H1 (cell line): ENCODE measurements at regions not wholly inside any gene's neighbourhood (a gene's known extent, or its start where the extent isn't known, plus 50 kb on each side); places are given as distances from the start of the nearest gene placed in this dataset.
A peak's percentile ranks its signal among the peaks of the same experiment; 100 is the strongest.

Source experiments
- CTCF ChIA-PET: fragments of 300-600 bp; sonication (Branson Sonifier 250); formaldehyde crosslinking; loops from one replicate; lab custom pipeline; 2021; ENCODE audit not compliant: partially characterized antibody; lab: Charles Lee
- POLR2A ChIA-PET: fragments of 300-600 bp; sonication (Branson Sonifier 250); formaldehyde crosslinking; loops from one replicate; lab custom pipeline; 2021; ENCODE audit warnings: inconsistent platforms; ENCODE audit not compliant: partially characterized antibody; lab: Charles Lee
- DNase-seq, 2 experiments: peaks; one replicate each; pipeline versions ENCODE4 v3.0.0 to v3.0.0-alpha.2; 2010 to 2022; ENCODE audit warnings: low spot score in 2 of 2, low read depth in 1 of 2, mixed read lengths in 1 of 2
- FAIRE-seq: peaks from 2 replicates; lab custom pipeline; 2011; peaks lifted over from hg19 to GRCh38; lab: Jason Lieb, UNC
- H2AFZ ChIP-seq: 2 replicates; pipeline ENCODE4 v1.8.1; 2012; ENCODE audit warnings: low read length, inconsistent platforms
- H2AK5ac ChIP-seq: 2 replicates; pipeline ENCODE4 v1.6.1; 2013; ENCODE audit warnings: low read depth, low read length
- H2BK120ac ChIP-seq: replicated peaks from 2 replicates; pipeline ENCODE3; 2013; ENCODE audit warnings: low read depth, low read length, inconsistent platforms
- H2BK12ac ChIP-seq: 2 replicates; pipeline ENCODE4 v1.6.1; 2013; ENCODE audit warnings: low read depth, low read length
- H2BK15ac ChIP-seq: 2 replicates; pipeline ENCODE4 v1.6.1; 2013; ENCODE audit warnings: low read length
- H2BK20ac ChIP-seq: 2 replicates; pipeline ENCODE4 v1.6.1; 2013; ENCODE audit warnings: low read length
- H2BK5ac ChIP-seq: 2 replicates; pipeline ENCODE4 v1.6.1; 2013; ENCODE audit warnings: low read depth, low read length
- H3K14ac ChIP-seq: 2 replicates; pipeline ENCODE4 v1.6.1; 2013; ENCODE audit warnings: inconsistent platforms; ENCODE audit not compliant: insufficient read length
- H3K18ac ChIP-seq: 2 replicates; pipeline ENCODE4 v1.6.1; 2013; ENCODE audit warnings: low read length; ENCODE audit errors: extremely low read depth
- H3K23ac ChIP-seq: 2 replicates; pipeline ENCODE4 v1.6.1; 2013; ENCODE audit warnings: inconsistent platforms; ENCODE audit not compliant: insufficient read length
- H3K23me2 ChIP-seq: 2 replicates; pipeline ENCODE4 v1.6.1; 2013; ENCODE audit warnings: low read depth, low read length
- H3K27ac ChIP-seq: 2 replicates; pipeline ENCODE4 v1.6.1; 2011; ENCODE audit warnings: low read depth, low read length, inconsistent platforms
- H3K27me3 ChIP-seq, 4 experiments: replicated peaks in 1 of 4; 1 replicate in 1 of 4; 2 replicates in 3 of 4; pipeline versions ENCODE4 v1.6.1 to v1.8.1; 2011 to 2013; ENCODE audit warnings: low read length in 3 of 4, mild to moderate bottlenecking in 3 of 4, inconsistent platforms in 2 of 4, mixed read lengths in 2 of 4, moderate library complexity in 1 of 4; ENCODE audit not compliant: control insufficient read depth in 3 of 4, insufficient read depth in 3 of 4; ENCODE audit errors: extremely low read depth in 1 of 4
- H3K36me3 ChIP-seq, 4 experiments: 2 replicates each; pipeline versions ENCODE4 v1.6.1 to v1.8.1; 2011 to 2013; ENCODE audit warnings: mild to moderate bottlenecking in 4 of 4, low read length in 3 of 4, moderate library complexity in 2 of 4, control low read depth in 1 of 4, inconsistent platforms in 1 of 4; ENCODE audit not compliant: insufficient read depth in 4 of 4, control insufficient read depth in 2 of 4
- H3K4ac ChIP-seq: replicated peaks from 2 replicates; pipeline ENCODE3; 2013; ENCODE audit warnings: low read length, low read depth, mixed read lengths, inconsistent platforms; ENCODE audit not compliant: insufficient read length
- H3K4me1 ChIP-seq, 4 experiments: replicated peaks in 1 of 4; 1 replicate in 1 of 4; 2 replicates in 3 of 4; pipeline versions ENCODE4 v1.6.1 to v1.8.1; 2011 to 2013; ENCODE audit warnings: low read length in 3 of 4, inconsistent platforms in 2 of 4, mixed read lengths in 1 of 4; ENCODE audit not compliant: insufficient read depth in 4 of 4, control insufficient read depth in 3 of 4
- H3K4me2 ChIP-seq, 2 experiments: 2 replicates each; pipeline versions ENCODE4 v1.6.1 to v1.8.1; 2011 to 2013; ENCODE audit warnings: low read depth in 2 of 2, low read length in 2 of 2, control low read depth in 1 of 2, inconsistent platforms in 1 of 2, mild to moderate bottlenecking in 1 of 2; ENCODE audit not compliant: insufficient read depth in 1 of 2
- H3K4me3 ChIP-seq, 4 experiments: fragments of 200-600, 300-600 bp in 1 of 4; sonication (generic), shearing (Covaris generic), sonication (Bioruptor Twin) in 1 of 4; 2 replicates each; pipeline versions ENCODE4 v1.5.1 to v1.8.1; 2011 to 2016; ENCODE audit warnings: low read length in 4 of 4, low read depth in 3 of 4, control low read depth in 2 of 4, inconsistent platforms in 2 of 4, mild to moderate bottlenecking in 2 of 4, mixed read lengths in 1 of 4, moderate library complexity in 1 of 4; ENCODE audit not compliant: insufficient read depth in 2 of 4; ENCODE audit errors: extremely low read depth in 1 of 4
- H3K56ac ChIP-seq: replicated peaks from 2 replicates; pipeline ENCODE3; 2013; ENCODE audit warnings: low read depth, mild to moderate bottlenecking, mixed read lengths, low read length, inconsistent platforms; ENCODE audit not compliant: insufficient read length
- H3K79me1 ChIP-seq: 2 replicates; pipeline ENCODE4 v1.6.1; 2013; ENCODE audit warnings: low read depth, low read length, control low read depth
- H3K79me2 ChIP-seq, 2 experiments: 2 replicates each; pipeline versions ENCODE4 v1.6.1 to v1.8.1; 2012 to 2013; ENCODE audit warnings: low read length in 2 of 2, mild to moderate bottlenecking in 2 of 2, inconsistent platforms in 1 of 2; ENCODE audit not compliant: insufficient read depth in 2 of 2, control insufficient read depth in 1 of 2
- H3K9ac ChIP-seq, 4 experiments: replicated peaks in 1 of 4; 1 replicate in 1 of 4; 2 replicates in 3 of 4; pipeline versions ENCODE4 v1.6.1 to v1.8.1; 2011 to 2013; ENCODE audit warnings: low read depth in 3 of 4, low read length in 3 of 4, control low read depth in 2 of 4, mild to moderate bottlenecking in 2 of 4, moderate library complexity in 2 of 4, inconsistent platforms in 1 of 4; ENCODE audit errors: extremely low read depth in 1 of 4
- H3K9me3 ChIP-seq, 2 experiments: 2 replicates each; pipeline versions ENCODE4 v1.6.1 to v1.8.1; 2012 to 2013; ENCODE audit warnings: mild to moderate bottlenecking in 2 of 2, moderate library complexity in 2 of 2, control low read depth in 1 of 2, inconsistent platforms in 1 of 2, low read depth in 1 of 2, low read length in 1 of 2, mixed read lengths in 1 of 2; ENCODE audit not compliant: insufficient read depth in 2 of 2
- H4K20me1 ChIP-seq, 2 experiments: replicated peaks in 1 of 2; 2 replicates each; pipeline versions ENCODE3 to v1.8.1; 2011 to 2013; ENCODE audit warnings: inconsistent platforms in 2 of 2, low read length in 2 of 2, mild to moderate bottlenecking in 1 of 2; ENCODE audit not compliant: insufficient read depth in 2 of 2, control insufficient read depth in 1 of 2
- H4K5ac ChIP-seq: 2 replicates; pipeline ENCODE4 v1.6.1; 2013; ENCODE audit warnings: low read length, low read depth, mixed read lengths, inconsistent platforms; ENCODE audit not compliant: insufficient read length
- H4K8ac ChIP-seq: 2 replicates; pipeline ENCODE4 v1.8.0; 2013; ENCODE audit warnings: mild to moderate bottlenecking, moderate library complexity, low read length, inconsistent platforms; ENCODE audit not compliant: insufficient read depth; ENCODE audit errors: extremely low read depth
- H4K91ac ChIP-seq: replicated peaks from 2 replicates; pipeline ENCODE3; 2013; ENCODE audit warnings: low read length, mixed read lengths, inconsistent platforms; ENCODE audit not compliant: insufficient read length
- ASH2L ChIP-seq: fragments of 200-600, 300-600 bp; sonication (generic); IDR thresholded peaks from one replicate; pipeline ENCODE4 v1.7.1; 2017; ENCODE audit warnings: low read length
- CHD1 ChIP-seq: IDR thresholded peaks from 2 replicates; pipeline ENCODE4 v1.6.1; 2012; ENCODE audit warnings: low read depth, low read length, improper control_type of control experiment
- CTBP2 ChIP-seq: IDR thresholded peaks from 2 replicates; pipeline ENCODE4 v1.7.0; 2011; ENCODE audit warnings: borderline replicate concordance, mild to moderate bottlenecking, moderate library complexity, mixed read lengths, low read length; ENCODE audit not compliant: insufficient read depth, insufficient read length
- GABPA ChIP-seq: IDR thresholded peaks from 2 replicates; pipeline ENCODE4 v1.6.1; 2011; ENCODE audit warnings: mild to moderate bottlenecking, low read length, moderate library complexity, borderline replicate concordance; ENCODE audit not compliant: insufficient read depth
- JUND ChIP-seq: IDR thresholded peaks from 2 replicates; pipeline ENCODE4 v1.6.1; 2011; ENCODE audit warnings: mild to moderate bottlenecking, improper control_type of control experiment, low read length
- NANOG ChIP-seq: IDR thresholded peaks from 2 replicates; pipeline ENCODE4 v1.6.1; 2011; ENCODE audit warnings: low read length, low read depth, mild to moderate bottlenecking, inconsistent platforms; ENCODE audit not compliant: insufficient read depth, poor library complexity, severe bottlenecking
- SIRT6 ChIP-seq: IDR thresholded peaks from one replicate; pipeline ENCODE4 v1.7.1; 2012; ENCODE audit warnings: low read length, inconsistent platforms
- TAF7 ChIP-seq: optimal IDR thresholded peaks from 2 replicates; pipeline ENCODE3; 2011; ENCODE audit warnings: low read depth, mild to moderate bottlenecking, inconsistent platforms, low read length, moderate library complexity, borderline replicate concordance
- WGBS, 2 experiments: shearing (Covaris generic) in 1 of 2; methylation state at CpG; one replicate each; pipeline versions ENCODE4 v1.1.6 to v1.1.7; 2013 to 2015; ENCODE audit warnings: low lambda C conversion rate in 2 of 2, mixed read lengths in 2 of 2, inconsistent platforms in 1 of 2, low coverage in 1 of 2, missing lambda C conversion rate in 1 of 2; ENCODE audit not compliant: insufficient replicate concordance in 2 of 2, insufficient coverage in 1 of 2, insufficient read length in 1 of 2; ENCODE audit errors: extremely low coverage in 1 of 2, missing lambda C conversion rate in 1 of 2; 5-methylcytosine and 5-hydroxymethylcytosine counted together

- Histone ChIP-seq H3K14ac (no peak overlapping the region), H3K79me2 (no peaks in the 10 kb centered on the region), H2BK120ac (no peak overlapping the region), H2BK15ac (no peak overlapping the region; the same call in 1 of the 2 replicates), H3K4me3 (no peak overlapping the region), H2BK12ac (peak overlapping the region; percentile 84; the same call in 1 of the 2 replicates), H3K36me3 (no peaks in the 10 kb centered on the region), H2BK20ac (0 out of 2 replicates have a peak overlapping the region, but pooled peaks have one; percentile 32)
- TF ChIP-seq CTBP2: no peak
- TF ChIP-seq SIRT6: no peak
- TF ChIP-seq CHD1: no peak
- no peak for TF ChIP-seq NANOG
- TF ChIP-seq ASH2L: no peak
- no peak for TF ChIP-seq TAF7
- no peak for TF ChIP-seq JUND
- TF ChIP-seq GABPA: no peak
- TF ChIP-seq, all 59 proteins: peak for 0
- peak overlapping the region; percentile 8; the same call in 1 of the 2 replicates for H2AFZ ChIP-seq
- H4K91ac ChIP-seq: peak overlapping the region; percentile 61
- no peak overlapping the region for H3K23ac ChIP-seq
- H3K56ac ChIP-seq: no peak overlapping the region
- peak in 1 of 2 experiments; percentile 51 for DNase-seq
- H4K5ac ChIP-seq: no peak overlapping the region
- H3K23me2 ChIP-seq: no peaks in the 10 kb centered on the region
- peaks cover 0 to 11% (median 5%) of the 10 kb centered on the region in 4 experiments; a peak in 5 of 7 replicates for H3K4me1 ChIP-seq
- H3K79me1 ChIP-seq: no peaks in the 10 kb centered on the region
- no peak overlapping the region for H2AK5ac ChIP-seq
- no peaks in the 10 kb centered on the region for H3K9me3 ChIP-seq
- WGBS, 2 experiments: 71% methylated on average over 13 of the region's 13 CpGs; no CpG with 5 or more reads in 1 of the 2 experiments
- no peak for FAIRE-seq
- no peak overlapping the region; the same call in 1 of the 2 replicates for H4K8ac ChIP-seq
- H3K27me3 ChIP-seq: no peaks in the 10 kb centered on the region
- H3K18ac ChIP-seq: no peak overlapping the region; the same call in 1 of the 2 replicates
- CTCF ChIA-PET: interaction anchor here (1.2 kb wide), 1 partner anchor 595 kb away, joined by 6 read pairs; no protein-coding TSS in a partner anchor
- H3K4me2 ChIP-seq: no peak overlapping the region
- H2BK5ac ChIP-seq: no peak overlapping the region; the same call in 1 of the 2 replicates
- no peaks in the 10 kb centered on the region for H4K20me1 ChIP-seq
- H3K9ac ChIP-seq: no peak overlapping the region
- POLR2A ChIA-PET: interaction anchor here (0.6 kb wide), 1 partner anchor 96 kb away, joined by 3 read pairs; no protein-coding TSS in a partner anchor
- no peak overlapping the region for H3K27ac ChIP-seq
- H3K4ac ChIP-seq: no peak overlapping the region
Measured at GRCh38 chr20:48025051-48025515, 239.8 kb upstream of the SULF2 start.
